ENCODE measurements at regions not wholly inside any gene's neighbourhood (a gene's known extent, or its start where the extent isn't known, plus 50 kb on each side); places are given as distances from the start of the nearest gene placed in this dataset.

DNA sequence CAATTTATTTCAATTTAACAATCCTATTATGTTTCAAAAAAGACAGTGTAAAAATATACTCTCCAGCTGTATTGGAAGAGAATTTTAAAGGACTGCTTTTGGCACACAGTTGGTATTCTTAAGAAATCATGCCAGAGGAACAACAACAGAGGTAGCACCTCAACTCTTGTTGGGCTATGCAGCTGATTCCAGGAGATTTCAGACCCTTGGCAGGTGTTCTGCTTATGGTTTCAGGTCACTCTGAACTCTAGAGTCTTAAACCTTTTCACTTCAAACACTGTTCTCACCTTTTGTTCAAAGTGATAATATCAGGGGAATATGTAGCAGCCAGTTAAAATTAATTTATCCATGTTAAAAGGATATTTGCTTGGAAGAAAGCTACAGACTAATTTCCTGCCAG lies 160.1 kb downstream of the PFKFB3 start:
- H2BK120ac ChIP-seq (replicated peaks; ENCODE audit: low read depth, low read length) = no peak overlapping the region
- CTCF ChIA-PET (ENCODE audit: partially characterized antibody) = interaction anchor here (1.2 kb wide), 1 partner anchor 14 kb away, joined by 3 read pairs; no protein-coding TSS in a partner anchor
- FAIRE-seq = peak; percentile 32

More for the DNA sequence above, 160.1 kb downstream of the PFKFB3 start:
- Histone ChIP-seq H3K4me3 (ENCODE audit: extremely low read depth in 1 of 4, insufficient read depth in 2 of 4, low read depth in 3 of 4, low read length in 4 of 4) (no peak overlapping the region), H3K4me1 (replicated peaks in 1 of 4; ENCODE audit: control insufficient read depth in 3 of 4, insufficient read depth in 4 of 4, low read length in 3 of 4) (peaks cover 0 to 10% (median 10%) of the 10 kb centered on the region in 4 experiments; a peak in 5 of 7 replicates), H2BK20ac (ENCODE audit: low read length) (no peak overlapping the region), H3K18ac (ENCODE audit: extremely low read depth, low read length) (no peak overlapping the region), H4K20me1 (replicated peaks in 1 of 2; ENCODE audit: control insufficient read depth in 1 of 2, insufficient read depth in 2 of 2, low read length in 2 of 2) (no peaks in the 10 kb centered on the region), H3K23ac (ENCODE audit: insufficient read length) (no peak overlapping the region), H3K27ac (ENCODE audit: low read depth, low read length) (no peak overlapping the region), H3K14ac (ENCODE audit: insufficient read length) (no peak overlapping the region), H4K91ac (replicated peaks; ENCODE audit: insufficient read length, low read length) (no peak overlapping the region), H2BK5ac (ENCODE audit: low read depth, low read length) (no peak overlapping the region), H3K9me3 (ENCODE audit: insufficient read depth in 2 of 2, low read depth in 1 of 2, low read length in 1 of 2) (peaks cover 0 to 8% of the 10 kb centered on the region in 2 experiments; a peak in 1 of 4 replicates), H3K4me2 (ENCODE audit: insufficient read depth in 1 of 2, low read depth in 2 of 2, low read length in 2 of 2) (no peak overlapping the region), H2AK5ac (ENCODE audit: low read depth, low read length) (no peak overlapping the region), H4K5ac (ENCODE audit: insufficient read length, low read depth, low read length) (no peak overlapping the region), H4K8ac (ENCODE audit: extremely low read depth, insufficient read depth, low read length) (no peak overlapping the region), H3K27me3 (replicated peaks in 1 of 4; ENCODE audit: control insufficient read depth in 3 of 4, extremely low read depth in 1 of 4, insufficient read depth in 3 of 4, low read length in 3 of 4) (no peaks in the 10 kb centered on the region), H2AFZ (ENCODE audit: low read length) (no peak overlapping the region), H3K23me2 (ENCODE audit: low read depth, low read length) (no peaks in the 10 kb centered on the region), H3K4ac (replicated peaks; ENCODE audit: insufficient read length, low read depth, low read length) (no peak overlapping the region), H3K36me3 (ENCODE audit: control insufficient read depth in 2 of 4, insufficient read depth in 4 of 4, low read length in 3 of 4) (no peaks in the 10 kb centered on the region), H2BK12ac (ENCODE audit: low read depth, low read length) (no peak overlapping the region), H3K79me1 (ENCODE audit: low read depth, low read length) (no peaks in the 10 kb centered on the region), H3K56ac (replicated peaks; ENCODE audit: insufficient read length, low read depth, low read length) (no peak overlapping the region), H2BK15ac (ENCODE audit: low read length) (no peak overlapping the region), H3K9ac (replicated peaks in 1 of 4; ENCODE audit: extremely low read depth in 1 of 4, low read depth in 3 of 4, low read length in 3 of 4) (no peak overlapping the region), H3K79me2 (ENCODE audit: control insufficient read depth in 1 of 2, insufficient read depth in 2 of 2, low read length in 2 of 2) (no peaks in the 10 kb centered on the region)
- POLR2A ChIA-PET (ENCODE audit: partially characterized antibody) = no interaction called here
- TF ChIP-seq RXRA (IDR thresholded peaks at IDR 0.05; ENCODE audit: insufficient read depth, low read depth, low read length) (no peak), TBP (IDR thresholded peaks at IDR 0.05; ENCODE audit: low read depth, low read length) (no peak), RNF2 (IDR thresholded peaks at IDR 0.05; ENCODE audit: borderline replicate concordance, low read depth, low read length, missing control alignments, poor library complexity, severe bottlenecking) (no peak), CTBP2 (IDR thresholded peaks at IDR 0.05; ENCODE audit: borderline replicate concordance, insufficient read depth, insufficient read length, low read length) (no peak), TEAD4 (IDR thresholded peaks at IDR 0.05; ENCODE audit: low read depth, low read length) (no peak), CEBPB (IDR thresholded peaks at IDR 0.05; ENCODE audit: low read depth, low read length) (no peak), MAFK (IDR thresholded peaks at IDR 0.05; ENCODE audit: low read depth, low read length) (no peak), SP4 (IDR thresholded peaks at IDR 0.05; ENCODE audit: low read length) (no peak), SUZ12 (IDR thresholded peaks at IDR 0.05; ENCODE audit: low read length) (no peak), BRCA1 (IDR thresholded peaks at IDR 0.05; ENCODE audit: low read depth, low read length) (no peak), BCL11A (IDR thresholded peaks at IDR 0.05; ENCODE audit: low read depth in 2 of 2, low read length in 2 of 2) (no peak), NRF1 (IDR thresholded peaks at IDR 0.05; ENCODE audit: low read depth, low read length) (no peak), JUN (IDR thresholded peaks at IDR 0.05; ENCODE audit: low read depth, low read length) (no peak)
- TF ChIP-seq, protein P1, sequence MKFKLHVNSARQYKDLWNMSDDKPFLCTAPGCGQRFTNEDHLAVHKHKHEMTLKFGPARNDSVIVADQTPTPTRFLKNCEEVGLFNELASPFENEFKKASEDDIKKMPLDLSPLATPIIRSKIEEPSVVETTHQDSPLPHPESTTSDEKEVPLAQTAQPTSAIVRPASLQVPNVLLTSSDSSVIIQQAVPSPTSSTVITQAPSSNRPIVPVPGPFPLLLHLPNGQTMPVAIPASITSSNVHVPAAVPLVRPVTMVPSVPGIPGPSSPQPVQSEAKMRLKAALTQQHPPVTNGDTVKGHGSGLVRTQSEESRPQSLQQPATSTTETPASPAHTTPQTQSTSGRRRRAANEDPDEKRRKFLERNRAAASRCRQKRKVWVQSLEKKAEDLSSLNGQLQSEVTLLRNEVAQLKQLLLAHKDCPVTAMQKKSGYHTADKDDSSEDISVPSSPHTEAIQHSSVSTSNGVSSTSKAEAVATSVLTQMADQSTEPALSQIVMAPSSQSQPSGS (IDR thresholded peaks at IDR 0.05; ENCODE audit: low read length) = no peak
- no peak for DNase-seq (ENCODE audit: low read depth in 1 of 2, low spot score in 2 of 2)

Data from H1 (cell line).